ENCODE measurements at regions not wholly inside any gene's neighbourhood (a gene's known extent, or its start where the extent isn't known, plus 50 kb on each side); places are given as distances from the start of the nearest gene placed in this dataset.
"Not testable (repeated sequence)": the region's sequence is repeated elsewhere in the genome, so short reads cannot be mapped to it uniquely, and the experiment has no call there.

GRCh38 chr1:234891427-234891826 lies 237.2 kb downstream of the TOMM20 start:
- no peak for DNase-seq (ENCODE audit: low read depth, low spot score)
- in situ Hi-C loops (cut with HindIII; ENCODE audit: low pct_unique_long_range_greater_than_20kb, low sequenced_read_pairs): no loop called here

- no peak for DNase-seq (ENCODE audit: low read depth, low spot score)
- in situ Hi-C loops (cut with HindIII; ENCODE audit: low pct_unique_long_range_greater_than_20kb, low sequenced_read_pairs): no loop called here
Observed at GRCh38 chr1:234889643-234890042, 239.0 kb downstream of the TOMM20 start.

GRCh38 chr1:234888247-234888646 lies 240.4 kb downstream of the TOMM20 start:
- in situ Hi-C loops (cut with HindIII; ENCODE audit: low pct_unique_long_range_greater_than_20kb, low sequenced_read_pairs); DNase-seq (ENCODE audit: low read depth, low spot score): not testable (repeated sequence)

- in situ Hi-C loops (cut with HindIII; ENCODE audit: low pct_unique_long_range_greater_than_20kb, low sequenced_read_pairs): no loop called here
- no peak for DNase-seq (ENCODE audit: low read depth, low spot score)
Observed at GRCh38 chr1:234887016-234887900, 241.4 kb downstream of the TOMM20 start.

GRCh38 chr1:234886081-234886984 lies 242.3 kb downstream of the TOMM20 start:
- in situ Hi-C loops (cut with HindIII; ENCODE audit: low pct_unique_long_range_greater_than_20kb, low sequenced_read_pairs): no loop called here
- DNase-seq (ENCODE audit: low read depth, low spot score): no peak

GRCh38 chr1:234885601-234886000 lies 243.0 kb downstream of the TOMM20 start:
- no peak for DNase-seq (ENCODE audit: low read depth, low spot score)

GRCh38 chr1:234884701-234885100 lies 243.9 kb downstream of the TOMM20 start:
- no peak for DNase-seq (ENCODE audit: low read depth, low spot score)
- in situ Hi-C loops (cut with HindIII; ENCODE audit: low pct_unique_long_range_greater_than_20kb, low sequenced_read_pairs): no loop called here

More at GRCh38 chr1:234885601-234886000, 243.0 kb downstream of the TOMM20 start:
- in situ Hi-C loops (cut with HindIII; ENCODE audit: low pct_unique_long_range_greater_than_20kb, low sequenced_read_pairs): no loop called here

- no peak for DNase-seq (ENCODE audit: low read depth, low spot score)
- in situ Hi-C loops (cut with HindIII; ENCODE audit: low pct_unique_long_range_greater_than_20kb, low sequenced_read_pairs): no loop called here
Observed at GRCh38 chr1:234884006-234884405, 244.6 kb downstream of the TOMM20 start.

- in situ Hi-C loops (cut with HindIII; ENCODE audit: low pct_unique_long_range_greater_than_20kb, low sequenced_read_pairs): no loop called here
- DNase-seq (ENCODE audit: low read depth, low spot score): no peak
Observed at GRCh38 chr1:234882898-234883297, 245.7 kb downstream of the TOMM20 start.

GRCh38 chr1:234881893-234882771 lies 246.5 kb downstream of the TOMM20 start:
- no peak for DNase-seq (ENCODE audit: low read depth, low spot score)
- in situ Hi-C loops (cut with HindIII; ENCODE audit: low pct_unique_long_range_greater_than_20kb, low sequenced_read_pairs): no loop called here

- no peak for DNase-seq (ENCODE audit: low read depth, low spot score)
- in situ Hi-C loops (cut with HindIII; ENCODE audit: low pct_unique_long_range_greater_than_20kb, low sequenced_read_pairs): no loop called here
Observed at GRCh38 chr1:234879147-234880080, 249.2 kb downstream of the TOMM20 start.

GRCh38 chr1:234878288-234878687 lies 250.3 kb downstream of the TOMM20 start:
- no peak for DNase-seq (ENCODE audit: low read depth, low spot score)
- in situ Hi-C loops (cut with HindIII; ENCODE audit: low pct_unique_long_range_greater_than_20kb, low sequenced_read_pairs): no loop called here

GRCh38 chr1:234877761-234878160 lies 250.9 kb downstream of the TOMM20 start:
- no peak for DNase-seq (ENCODE audit: low read depth, low spot score)
- in situ Hi-C loops (cut with HindIII; ENCODE audit: low pct_unique_long_range_greater_than_20kb, low sequenced_read_pairs): no loop called here

- DNase-seq (ENCODE audit: low read depth, low spot score): no peak
Observed at GRCh38 chr1:234875953-234876855, 252.4 kb downstream of the TOMM20 start.

GRCh38 chr1:234875328-234875952 lies 253.2 kb downstream of the TOMM20 start:
- no peak for DNase-seq (ENCODE audit: low read depth, low spot score)
- in situ Hi-C loops (cut with HindIII; ENCODE audit: low pct_unique_long_range_greater_than_20kb, low sequenced_read_pairs): no loop called here

More at GRCh38 chr1:234875953-234876855, 252.4 kb downstream of the TOMM20 start:
- in situ Hi-C loops (cut with HindIII; ENCODE audit: low pct_unique_long_range_greater_than_20kb, low sequenced_read_pairs): no loop called here
